ENCODE measurements at regions not wholly inside any gene's neighbourhood (a gene's known extent, or its start where the extent isn't known, plus 50 kb on each side); places are given as distances from the start of the nearest gene placed in this dataset.
"Not testable (repeated sequence)": the region's sequence is repeated elsewhere in the genome, so short reads cannot be mapped to it uniquely, and the experiment has no call there.

DNA sequence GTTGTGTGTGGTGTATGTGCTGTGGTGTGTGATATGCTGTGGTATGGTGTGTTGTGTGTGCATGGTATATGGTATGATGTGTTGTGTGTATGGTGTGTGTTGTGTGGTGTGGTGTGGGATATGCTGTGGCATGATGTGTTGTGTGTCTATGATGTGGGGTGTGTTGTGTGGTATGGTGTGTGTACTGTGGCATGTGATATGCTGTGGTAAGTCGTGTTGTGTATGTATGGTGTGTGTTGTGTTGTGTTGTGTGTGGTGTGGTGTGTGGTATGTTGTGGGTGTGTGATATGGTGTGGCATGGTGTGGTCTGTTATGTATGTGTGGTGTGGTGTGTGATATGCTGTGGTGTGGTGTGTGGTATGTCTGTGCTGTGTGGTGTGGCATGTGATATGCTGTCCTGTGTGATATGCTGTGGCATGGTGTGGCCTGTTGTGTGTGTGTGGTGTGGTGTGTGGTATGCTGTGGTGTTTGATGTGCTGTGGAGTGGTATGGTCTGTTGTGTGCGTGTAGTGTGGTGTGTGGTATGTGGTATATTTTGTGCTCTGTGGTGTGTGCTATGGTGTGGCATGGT, 318.0 kb downstream of the PTPRU start:
- no peak for TF ChIP-seq POLR2A (IDR thresholded peaks at IDR 0.05; ENCODE audit: low read length)
- TF ChIP-seq GATA1 (IDR thresholded peaks at IDR 0.05; ENCODE audit: low read depth, low read length): no peak
- no peak for DNase-seq

DNA sequence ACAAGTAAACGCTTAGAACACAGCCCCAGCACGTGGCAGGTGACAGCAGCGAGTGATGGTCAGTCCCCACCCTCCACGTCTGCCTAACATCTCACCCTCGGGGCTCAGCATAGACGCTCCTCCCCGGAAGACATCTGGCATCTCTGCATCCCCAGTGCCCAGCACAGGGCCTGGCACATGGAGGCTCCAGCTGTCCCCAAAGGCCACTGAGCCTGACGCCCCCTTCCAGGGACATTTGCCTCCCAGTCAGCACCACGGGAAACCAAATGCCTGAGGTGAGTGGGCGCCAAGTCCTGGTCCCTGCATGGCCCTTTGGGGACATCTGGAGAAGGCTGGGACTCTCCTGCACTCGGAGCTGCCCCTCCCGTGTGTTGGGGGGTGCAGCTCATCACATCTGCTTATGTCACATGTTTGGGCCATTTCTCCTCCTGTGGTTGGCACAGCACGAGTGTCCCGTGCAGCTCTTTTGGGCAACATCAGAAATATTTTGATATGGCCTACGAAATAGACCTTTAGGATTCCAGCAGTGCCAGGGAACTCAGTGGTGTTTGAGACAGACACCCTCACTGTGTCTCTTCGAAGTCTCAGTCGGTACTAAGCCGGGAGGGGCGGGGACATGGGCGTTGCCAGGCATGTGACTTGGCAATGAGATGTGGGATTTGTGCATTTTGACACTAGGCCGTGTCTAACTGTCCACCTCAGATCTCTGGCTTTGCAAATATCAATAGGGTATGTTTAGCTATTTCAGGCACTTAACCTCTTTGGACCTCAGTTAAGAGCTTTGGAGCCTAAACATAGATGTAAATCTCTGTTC, 315.0 kb downstream of the PTPRU start:
- TF ChIP-seq POLR2A (IDR thresholded peaks at IDR 0.05; ENCODE audit: low read length) (no peak), GATA1 (IDR thresholded peaks at IDR 0.05; ENCODE audit: low read depth, low read length) (no peak)
- no peak for DNase-seq

DNA sequence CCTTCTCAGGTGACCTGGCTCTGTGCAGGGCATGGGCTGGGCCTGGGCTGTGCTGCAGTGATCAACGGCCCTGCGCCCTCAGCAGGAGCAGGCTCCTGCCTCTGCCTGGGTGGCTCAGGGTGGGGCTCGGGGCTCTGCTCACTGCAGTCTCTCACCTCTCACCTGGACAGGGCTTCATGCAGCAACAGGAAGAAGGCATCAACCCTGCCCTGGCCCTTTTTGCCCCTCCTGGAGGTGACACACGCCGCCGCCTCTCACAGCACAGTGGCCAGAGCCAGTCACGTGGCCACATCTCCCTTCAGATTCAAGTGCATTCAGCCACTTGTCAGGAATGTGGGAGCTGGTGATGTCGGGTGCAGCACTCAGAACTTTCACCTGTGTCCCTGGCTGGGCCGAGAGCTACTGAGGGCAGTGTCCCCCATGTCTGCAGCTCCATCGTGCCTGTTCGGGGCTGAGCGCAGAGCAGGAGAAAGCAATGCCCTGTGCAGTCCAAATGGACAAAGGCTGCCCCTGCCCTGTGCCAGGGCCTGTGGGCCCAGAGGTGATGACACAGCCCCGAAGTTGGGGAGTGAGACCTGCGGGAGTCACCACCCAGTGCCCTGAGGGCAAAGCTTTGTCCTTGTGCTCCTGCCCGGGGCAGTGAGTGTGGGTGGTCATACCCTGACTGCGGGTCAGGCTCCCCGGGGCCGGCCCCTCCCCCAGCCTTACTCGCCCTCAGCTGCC, 314.0 kb downstream of the PTPRU start:
- no peak for DNase-seq
- TF ChIP-seq GATA1 (IDR thresholded peaks at IDR 0.05; ENCODE audit: low read depth, low read length) (no peak), POLR2A (IDR thresholded peaks at IDR 0.05; ENCODE audit: low read length) (no peak)

DNA sequence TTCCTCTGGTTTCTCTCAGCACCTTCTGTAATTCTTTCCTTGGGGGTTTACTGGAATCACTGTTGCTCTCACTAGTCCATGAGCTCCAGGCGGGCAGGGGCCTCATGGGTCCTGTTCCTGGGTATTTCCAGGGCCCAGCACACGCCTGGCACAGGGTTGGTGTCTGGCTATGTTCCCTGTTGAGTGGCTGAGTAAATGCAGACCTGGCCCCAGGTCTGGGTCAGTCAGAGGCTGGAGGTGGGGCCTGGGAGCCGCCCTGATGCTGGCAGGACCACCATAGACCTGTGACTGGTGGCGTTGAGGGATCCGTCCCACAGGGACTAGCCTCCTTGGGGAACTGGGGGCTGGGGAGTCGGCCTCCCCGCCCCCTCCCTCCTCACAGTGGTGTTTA, 313.4 kb downstream of the PTPRU start:
- not testable (repeated sequence) for DNase-seq

DNA sequence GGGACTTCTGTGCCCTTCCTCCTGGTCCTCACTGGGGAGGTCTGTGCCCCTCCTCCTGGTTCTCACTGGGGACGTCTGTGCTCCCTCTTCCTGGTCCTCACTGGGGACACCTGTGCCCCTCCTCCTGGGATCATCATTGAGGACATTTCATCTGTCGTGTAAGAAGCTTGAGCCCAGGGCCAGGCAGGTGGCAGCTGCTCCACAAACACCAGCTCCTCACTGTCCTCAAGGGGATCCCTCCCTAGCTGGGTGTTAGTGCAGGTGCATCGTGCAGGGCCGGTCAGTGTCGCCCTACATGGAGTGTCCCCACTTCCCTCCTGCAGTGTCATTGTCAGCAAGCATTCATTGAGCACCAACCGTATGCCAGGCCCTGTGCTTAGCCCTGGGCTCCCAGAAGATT, 312.7 kb downstream of the PTPRU start:
- TF ChIP-seq POLR2A (IDR thresholded peaks at IDR 0.05; ENCODE audit: low read length) (no peak), GATA1 (IDR thresholded peaks at IDR 0.05; ENCODE audit: low read depth, low read length) (no peak)
- no peak for DNase-seq

DNA sequence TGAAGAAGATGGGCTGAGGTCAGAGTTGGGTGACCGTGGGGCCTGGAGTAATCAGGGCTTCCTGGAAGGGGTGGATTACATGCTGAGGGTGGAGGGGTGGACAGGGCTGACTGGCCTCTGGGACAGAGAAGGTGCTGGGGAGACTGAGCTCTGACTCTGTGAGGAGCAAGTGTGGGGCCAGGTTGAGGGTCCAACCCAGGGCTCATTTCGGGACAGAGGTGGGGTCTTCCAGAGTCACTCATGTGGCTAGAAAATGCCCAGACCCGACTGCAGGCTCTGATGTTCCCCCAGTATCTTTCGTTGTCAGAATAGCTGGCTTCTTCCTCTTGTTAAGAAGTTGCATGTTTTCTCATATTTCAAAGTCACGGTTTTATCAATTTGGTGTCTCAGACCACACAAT, 311.8 kb downstream of the PTPRU start:
- DNase-seq: no peak
- TF ChIP-seq GATA1 (IDR thresholded peaks at IDR 0.05; ENCODE audit: low read depth, low read length) (no peak), POLR2A (IDR thresholded peaks at IDR 0.05; ENCODE audit: low read length) (no peak)

DNA sequence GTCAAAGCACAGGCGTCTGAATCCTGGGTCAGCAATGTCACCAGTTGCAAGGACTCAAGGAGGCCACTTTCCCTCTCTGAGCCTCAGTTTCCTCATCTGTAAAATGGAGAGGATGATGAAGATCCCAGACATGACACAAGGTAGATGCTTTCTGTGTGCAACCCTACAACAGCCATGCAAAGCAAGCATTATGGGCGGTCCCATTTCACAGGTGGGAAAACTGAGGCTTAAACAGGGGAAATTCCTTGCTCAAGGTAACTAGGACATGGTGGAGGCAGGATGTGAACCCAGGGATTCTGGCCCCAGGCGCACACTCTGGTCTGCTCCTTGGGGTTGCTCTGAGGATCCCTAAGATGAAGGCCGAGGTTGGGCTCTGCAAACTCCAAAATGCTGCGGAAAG, 311.0 kb downstream of the PTPRU start:
- no peak for TF ChIP-seq POLR2A (IDR thresholded peaks at IDR 0.05; ENCODE audit: low read length)
- no peak for TF ChIP-seq GATA1 (IDR thresholded peaks at IDR 0.05; ENCODE audit: low read depth, low read length)
- DNase-seq: no peak

DNA sequence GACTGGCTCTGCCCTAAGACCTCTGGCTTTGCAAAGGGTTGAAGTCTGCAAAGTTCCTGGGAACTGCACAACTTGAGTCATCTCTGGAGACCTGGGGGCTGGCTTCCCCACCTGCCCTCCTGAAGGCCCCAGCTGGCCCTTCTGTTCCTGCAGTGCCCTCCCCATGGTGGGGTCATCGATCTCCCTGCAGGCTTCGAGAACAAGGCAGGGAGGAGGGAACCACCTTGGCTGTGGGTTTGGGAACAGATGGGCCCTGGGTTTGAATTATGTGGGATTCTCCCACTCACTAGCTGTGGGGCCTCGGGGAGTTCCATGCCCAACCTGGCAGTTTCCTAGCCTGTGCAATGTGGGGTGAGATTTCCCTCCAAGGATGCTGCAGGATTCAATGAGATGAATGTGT, 310.2 kb downstream of the PTPRU start:
- DNase-seq: no peak
- TF ChIP-seq POLR2A (IDR thresholded peaks at IDR 0.05; ENCODE audit: low read length): no peak
- TF ChIP-seq GATA1 (IDR thresholded peaks at IDR 0.05; ENCODE audit: low read depth, low read length): no peak

DNA sequence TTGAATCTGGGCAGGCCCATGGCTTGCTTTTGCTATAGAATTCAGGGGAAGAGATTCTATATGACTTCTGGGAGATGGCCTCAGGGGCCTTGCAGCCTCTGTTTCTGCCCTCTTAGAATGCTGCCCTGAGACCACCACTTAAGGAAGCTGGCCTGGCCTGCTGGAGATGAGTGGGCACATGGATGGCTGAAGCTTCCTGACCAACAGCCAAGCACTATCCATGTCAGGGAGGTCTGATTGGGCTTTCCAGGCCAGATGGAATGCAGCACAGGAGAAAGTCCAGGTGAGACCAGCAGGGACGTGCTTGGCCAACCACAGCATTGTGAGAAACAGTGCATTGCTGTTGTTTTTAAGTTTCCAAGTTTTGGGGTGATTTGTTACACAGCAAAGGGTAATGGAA, 308.1 kb downstream of the PTPRU start:
- no peak for DNase-seq
- TF ChIP-seq POLR2A (IDR thresholded peaks at IDR 0.05; ENCODE audit: low read length) (no peak), GATA1 (IDR thresholded peaks at IDR 0.05; ENCODE audit: low read depth, low read length) (no peak)

DNA sequence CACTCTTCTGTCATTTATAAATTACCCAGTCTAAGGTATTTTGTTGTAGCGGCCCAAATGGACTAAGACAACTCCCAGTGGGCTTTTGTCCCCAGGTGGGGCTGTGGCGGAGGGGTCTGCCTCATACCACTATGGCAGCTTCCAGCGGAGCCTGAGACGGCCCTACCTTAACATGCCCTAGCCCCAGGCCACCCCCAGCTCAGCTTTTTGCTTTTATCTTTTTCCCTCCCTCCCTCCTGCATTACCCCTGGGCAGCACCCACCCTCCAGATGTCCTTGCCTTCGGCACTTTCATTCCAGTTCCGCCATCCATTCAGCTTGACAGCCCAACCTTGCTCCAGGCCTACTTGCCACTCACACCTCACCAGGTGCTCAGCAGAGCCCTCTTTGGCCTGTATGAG, 307.3 kb downstream of the PTPRU start:
- TF ChIP-seq POLR2A (IDR thresholded peaks at IDR 0.05; ENCODE audit: low read length): no peak
- no peak for TF ChIP-seq GATA1 (IDR thresholded peaks at IDR 0.05; ENCODE audit: low read depth, low read length)
- no peak for DNase-seq

DNA sequence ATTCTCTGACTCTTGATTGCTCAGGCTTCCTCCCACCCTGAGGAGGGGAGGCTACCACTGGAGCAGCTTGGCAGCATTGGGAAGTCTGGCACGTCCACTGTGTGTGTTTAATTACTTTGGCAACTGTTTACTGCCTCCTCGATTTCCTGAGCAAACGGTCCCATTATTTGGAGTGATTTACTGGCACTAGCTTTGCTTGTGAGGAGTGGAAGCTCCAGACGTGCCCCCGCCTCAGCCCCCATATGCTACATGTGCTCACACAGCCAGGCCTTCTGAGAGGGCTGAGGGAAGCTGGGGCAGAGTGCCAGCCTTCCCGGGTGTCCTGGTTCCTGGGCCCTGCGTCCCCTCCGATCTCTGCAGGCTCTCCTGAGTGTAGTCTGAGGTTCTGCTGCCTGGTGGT, 306.2 kb downstream of the PTPRU start:
- TF ChIP-seq GATA1 (IDR thresholded peaks at IDR 0.05; ENCODE audit: low read depth, low read length): no peak
- no peak for DNase-seq

DNA sequence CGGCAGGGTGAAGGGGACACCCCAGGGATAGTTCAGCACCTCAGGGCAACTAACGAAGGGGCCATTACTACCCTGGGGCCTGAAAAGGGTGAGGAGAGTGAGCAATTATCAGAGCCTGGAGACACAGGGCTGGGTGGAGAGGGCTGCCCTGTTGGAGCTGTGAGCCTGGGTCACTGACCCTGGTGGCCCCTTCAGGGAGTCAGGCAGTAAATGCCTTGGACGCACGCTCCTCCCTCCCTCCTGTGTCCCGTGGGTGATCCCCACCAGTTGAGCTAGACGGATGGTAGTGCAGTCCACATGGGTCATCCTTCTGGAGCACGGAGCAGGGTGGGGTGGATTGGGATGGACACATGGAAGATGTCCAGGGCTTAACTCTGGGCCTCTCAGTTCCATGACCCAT, 305.3 kb downstream of the PTPRU start:
- no peak for DNase-seq
- TF ChIP-seq POLR2A (IDR thresholded peaks at IDR 0.05; ENCODE audit: low read length): no peak

DNA sequence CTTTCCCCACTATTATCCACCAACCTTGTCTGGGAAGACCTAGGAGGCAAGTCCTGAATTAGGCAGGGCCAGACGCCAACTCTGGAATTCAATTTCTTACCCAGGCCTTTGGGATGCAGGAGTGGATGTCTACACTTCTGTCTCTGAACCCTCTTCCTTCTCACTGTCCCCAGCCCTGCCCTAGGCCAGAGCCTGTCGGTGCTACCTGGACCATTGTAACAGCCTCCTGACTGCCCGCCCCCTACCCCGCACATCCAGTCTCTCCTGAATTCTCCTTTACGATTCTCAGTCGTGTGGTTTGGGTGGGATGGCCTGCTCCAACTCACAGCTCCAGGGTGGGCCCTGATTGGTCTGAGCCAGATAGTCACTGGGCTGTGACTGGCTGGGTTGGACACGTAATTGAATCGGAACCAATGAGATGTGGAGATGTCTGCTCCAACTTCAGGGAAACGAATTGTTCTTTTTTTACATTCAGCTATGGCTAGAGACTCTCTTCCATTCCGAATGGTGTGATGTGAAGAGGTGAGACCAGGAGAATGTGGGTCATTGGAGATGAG, 304.6 kb downstream of the PTPRU start:
- TF ChIP-seq POLR2A (IDR thresholded peaks at IDR 0.05; ENCODE audit: low read length): no peak
- no peak for TF ChIP-seq GATA1 (IDR thresholded peaks at IDR 0.05; ENCODE audit: low read depth, low read length)
- DNase-seq: no peak

DNA sequence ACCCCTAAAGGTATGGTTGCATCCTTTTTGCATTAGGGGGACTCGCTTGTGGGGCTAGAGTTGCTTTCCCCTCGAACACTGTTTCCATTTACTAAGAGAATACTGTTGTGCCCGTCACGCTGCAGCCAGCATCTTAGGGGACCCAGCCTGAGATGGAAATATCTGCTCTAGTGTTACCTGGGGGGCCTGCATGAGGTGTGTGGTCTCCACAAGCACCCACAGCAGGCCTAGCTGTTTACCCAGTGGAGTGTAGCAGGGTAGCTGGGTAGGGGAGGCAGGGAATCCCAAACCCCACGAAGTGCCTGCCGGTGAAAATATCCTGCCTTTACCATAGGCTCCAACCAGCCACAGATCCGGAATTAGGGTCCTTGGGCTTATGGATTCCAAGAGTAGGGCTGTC, 303.6 kb downstream of the PTPRU start:
- TF ChIP-seq POLR2A (IDR thresholded peaks at IDR 0.05; ENCODE audit: low read length) (no peak), GATA1 (IDR thresholded peaks at IDR 0.05; ENCODE audit: low read depth, low read length) (no peak)
- no peak for DNase-seq

DNA sequence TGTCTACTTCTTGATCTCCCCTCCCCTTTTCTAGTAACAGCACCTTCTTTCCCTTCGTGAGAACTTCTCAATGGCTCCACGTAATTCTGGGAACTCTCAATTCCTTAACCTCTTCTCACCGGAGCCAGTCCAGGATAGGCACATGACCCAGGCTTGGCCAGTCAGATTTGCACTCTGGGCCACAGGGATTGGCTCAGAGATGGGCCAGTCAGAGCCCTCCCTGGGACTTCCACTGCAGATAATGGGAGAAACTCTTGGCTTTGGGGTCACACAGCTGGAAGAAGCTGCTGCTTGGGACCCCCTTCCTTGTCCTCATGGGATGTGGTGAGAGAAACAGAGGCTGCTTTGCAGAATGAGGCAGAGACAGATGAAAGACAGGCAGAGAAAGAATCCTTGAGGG, 302.3 kb downstream of the PTPRU start:
- TF ChIP-seq GATA1 (IDR thresholded peaks at IDR 0.05; ENCODE audit: low read depth, low read length) (no peak), POLR2A (IDR thresholded peaks at IDR 0.05; ENCODE audit: low read length) (no peak)
- DNase-seq: no peak

Data from erythroblast (primary cell).